ENCODE measurements at regions not wholly inside any gene's neighbourhood (a gene's known extent, or its start where the extent isn't known, plus 50 kb on each side); places are given as distances from the start of the nearest gene placed in this dataset.

DNA sequence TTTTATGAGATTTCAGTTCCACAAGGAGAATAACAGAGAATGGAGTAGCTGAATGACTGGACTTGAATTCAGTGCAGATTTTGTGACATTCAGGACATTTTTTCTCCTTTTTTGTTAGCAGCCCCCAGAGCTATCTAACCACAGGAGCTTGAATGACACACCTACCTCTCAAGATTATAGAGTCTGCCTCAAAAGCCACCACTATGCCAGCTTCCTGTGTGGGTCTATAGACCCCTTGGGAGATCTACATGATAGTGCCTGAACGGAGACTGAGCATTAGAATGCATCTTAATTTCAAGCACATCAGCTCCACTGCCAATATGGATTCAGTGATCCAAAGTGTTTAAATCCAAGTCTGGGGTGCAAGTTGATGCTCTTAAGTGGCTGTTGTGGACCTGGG is 74.4 kb upstream of the ZNF648 start:
- no peak for DNase-seq (ENCODE audit: low read depth)
- TF ChIP-seq, protein P1, sequence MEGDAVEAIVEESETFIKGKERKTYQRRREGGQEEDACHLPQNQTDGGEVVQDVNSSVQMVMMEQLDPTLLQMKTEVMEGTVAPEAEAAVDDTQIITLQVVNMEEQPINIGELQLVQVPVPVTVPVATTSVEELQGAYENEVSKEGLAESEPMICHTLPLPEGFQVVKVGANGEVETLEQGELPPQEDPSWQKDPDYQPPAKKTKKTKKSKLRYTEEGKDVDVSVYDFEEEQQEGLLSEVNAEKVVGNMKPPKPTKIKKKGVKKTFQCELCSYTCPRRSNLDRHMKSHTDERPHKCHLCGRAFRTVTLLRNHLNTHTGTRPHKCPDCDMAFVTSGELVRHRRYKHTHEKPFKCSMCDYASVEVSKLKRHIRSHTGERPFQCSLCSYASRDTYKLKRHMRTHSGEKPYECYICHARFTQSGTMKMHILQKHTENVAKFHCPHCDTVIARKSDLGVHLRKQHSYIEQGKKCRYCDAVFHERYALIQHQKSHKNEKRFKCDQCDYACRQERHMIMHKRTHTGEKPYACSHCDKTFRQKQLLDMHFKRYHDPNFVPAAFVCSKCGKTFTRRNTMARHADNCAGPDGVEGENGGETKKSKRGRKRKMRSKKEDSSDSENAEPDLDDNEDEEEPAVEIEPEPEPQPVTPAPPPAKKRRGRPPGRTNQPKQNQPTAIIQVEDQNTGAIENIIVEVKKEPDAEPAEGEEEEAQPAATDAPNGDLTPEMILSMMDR (IDR thresholded peaks at IDR 0.05; ENCODE audit: insufficient read depth, low read depth, low read length), result no peak
- no peak overlapping the region for H3K4me3 ChIP-seq (ENCODE audit: low read depth, low read length)

DNA sequence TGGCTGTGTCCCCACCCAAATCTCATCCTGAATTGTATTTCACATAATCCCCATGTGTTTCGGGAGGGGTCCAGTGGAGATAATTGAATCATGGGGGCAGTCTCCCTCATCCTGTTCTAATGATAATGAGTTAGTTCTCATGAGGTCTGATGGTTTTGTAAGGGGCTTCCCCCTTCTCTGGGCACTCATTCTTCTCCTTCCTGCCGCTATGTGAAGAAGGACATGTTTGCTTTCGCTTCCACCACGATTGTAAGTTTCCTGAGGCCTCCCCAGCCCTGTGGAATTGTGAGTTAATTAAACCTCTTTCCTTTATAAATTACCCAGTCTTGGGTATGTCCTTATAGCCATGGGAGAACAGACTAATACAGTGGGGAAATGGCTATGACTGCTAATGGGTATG is 72.7 kb upstream of the ZNF648 start:
- DNase-seq (ENCODE audit: low read depth), result no peak
- H3K4me3 ChIP-seq (ENCODE audit: low read depth, low read length), result no peak overlapping the region
- TF ChIP-seq, protein P1 (IDR thresholded peaks at IDR 0.05; ENCODE audit: insufficient read depth, low read depth, low read length), result no peak

DNA sequence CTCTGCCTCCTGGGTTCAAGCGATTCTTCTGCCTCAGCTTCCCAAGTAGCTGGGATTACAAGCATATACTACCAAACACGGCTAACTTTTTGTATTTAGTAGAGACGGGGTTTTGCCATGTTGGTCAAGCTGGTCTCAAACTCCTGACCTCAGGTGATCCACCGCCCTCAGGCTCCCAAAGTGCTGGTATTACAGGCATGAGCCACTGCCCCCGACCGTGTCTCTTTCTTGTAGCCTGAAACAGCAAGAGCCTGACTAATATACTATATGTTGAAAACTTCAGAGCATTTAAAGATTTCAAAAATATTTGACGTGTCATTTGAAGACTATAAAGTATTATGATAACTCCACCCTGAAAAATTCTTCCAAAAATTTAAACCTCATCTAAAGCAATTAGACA is 71.7 kb upstream of the ZNF648 start:
- TF ChIP-seq, protein P1 (IDR thresholded peaks at IDR 0.05; ENCODE audit: insufficient read depth, low read depth, low read length), result no peak
- no peak for DNase-seq (ENCODE audit: low read depth)
- no peak overlapping the region for H3K4me3 ChIP-seq (ENCODE audit: low read depth, low read length)

DNA sequence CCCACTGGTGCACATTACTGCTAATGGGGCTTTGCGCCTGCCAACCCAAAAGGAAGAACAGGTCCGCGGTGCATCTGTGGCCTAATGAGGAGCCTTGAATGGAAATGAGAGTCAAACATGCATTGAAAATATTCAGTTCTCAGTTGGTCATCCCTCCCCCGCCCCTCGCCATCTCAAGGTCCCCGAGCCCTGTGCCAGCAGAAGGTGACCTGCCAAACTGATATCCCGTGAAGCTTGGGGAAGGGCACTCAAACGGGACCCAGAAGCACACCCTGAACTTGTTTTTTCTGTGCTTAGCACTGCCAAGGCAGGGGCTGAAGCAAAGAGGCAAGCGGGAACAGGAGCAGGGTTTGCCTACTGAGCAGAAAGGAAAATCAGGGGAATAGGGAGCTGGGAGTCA is 67.9 kb upstream of the ZNF648 start:
- TF ChIP-seq, protein P1 (IDR thresholded peaks at IDR 0.05; ENCODE audit: insufficient read depth, low read depth, low read length), result no peak
- no peak for DNase-seq (ENCODE audit: low read depth)

DNA sequence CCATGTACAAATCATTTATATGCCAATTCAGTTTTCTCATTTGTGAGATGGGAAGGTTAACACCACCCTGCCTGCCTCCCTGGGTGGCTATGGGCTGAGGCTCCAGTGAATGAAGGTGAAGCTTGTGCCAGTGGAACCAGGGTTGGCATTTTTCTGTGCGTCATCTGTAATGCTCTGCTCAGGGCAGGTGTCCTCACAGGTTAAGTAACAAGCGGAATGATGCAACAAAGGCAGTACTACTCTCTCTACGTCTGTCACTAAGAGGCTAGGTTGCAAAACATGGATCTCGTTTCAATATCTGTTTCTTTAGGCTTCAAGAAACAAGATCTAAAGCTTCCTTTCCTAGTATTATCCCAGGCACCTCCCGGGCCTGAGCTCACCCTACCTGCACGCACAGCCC is 67.0 kb upstream of the ZNF648 start:
- H3K4me3 ChIP-seq (ENCODE audit: low read depth, low read length), result no peak overlapping the region
- TF ChIP-seq, protein P1 (IDR thresholded peaks at IDR 0.05; ENCODE audit: insufficient read depth, low read depth, low read length), result no peak
- DNase-seq (ENCODE audit: low read depth), result no peak

More for the DNA sequence above, 67.9 kb upstream of the ZNF648 start:
- H3K4me3 ChIP-seq (ENCODE audit: low read depth, low read length), result no peak overlapping the region

DNA sequence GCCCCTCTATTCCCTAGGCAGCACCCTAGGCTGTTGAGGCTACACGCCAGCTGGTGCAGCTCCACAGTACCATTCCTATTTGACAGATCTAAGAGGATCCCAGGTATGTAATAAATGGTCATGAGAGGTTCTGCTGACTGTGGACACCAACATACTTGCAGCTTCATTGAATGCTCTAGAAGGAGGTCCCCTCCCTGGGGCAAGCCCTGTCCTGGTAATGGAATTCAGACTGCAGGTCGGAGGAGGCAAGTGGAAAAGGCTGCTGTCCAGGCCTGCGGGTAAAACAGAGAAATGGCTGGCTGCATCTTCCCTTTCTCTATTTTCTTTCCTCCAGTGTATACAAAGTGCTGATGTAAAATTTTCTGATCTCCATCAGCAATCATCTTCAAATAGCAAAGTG is 66.1 kb upstream of the ZNF648 start:
- TF ChIP-seq, protein P1 (IDR thresholded peaks at IDR 0.05; ENCODE audit: insufficient read depth, low read depth, low read length), result no peak
- no peak for DNase-seq (ENCODE audit: low read depth)
- H3K4me3 ChIP-seq (ENCODE audit: low read depth, low read length), result no peak overlapping the region

DNA sequence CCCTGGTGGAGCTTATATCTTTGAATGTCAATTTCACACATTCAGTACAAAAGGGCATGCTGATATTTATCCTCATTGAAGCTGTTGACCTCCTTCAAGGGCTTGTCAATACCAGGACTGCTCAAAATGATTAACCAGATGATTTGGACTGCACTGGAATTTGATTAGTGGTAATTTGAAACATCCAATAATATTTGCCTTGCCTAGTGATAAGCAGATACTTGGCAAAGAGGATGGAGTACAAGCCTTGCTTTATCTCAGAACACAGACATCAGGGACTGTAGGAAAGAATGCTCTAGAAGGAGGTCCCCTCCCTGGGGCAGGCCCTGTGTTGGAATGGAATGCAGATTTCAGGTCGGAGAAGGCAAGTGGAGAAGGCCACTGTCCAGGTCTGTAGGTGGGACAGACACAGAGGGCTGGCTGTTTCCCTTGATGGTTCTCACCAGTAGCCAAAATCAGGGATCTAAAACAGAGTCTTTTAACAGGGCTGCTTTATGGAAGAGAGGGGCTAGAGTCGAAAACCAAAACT is 64.8 kb upstream of the ZNF648 start:
- H3K4me3 ChIP-seq (ENCODE audit: low read depth, low read length), result no peak overlapping the region
- TF ChIP-seq, protein P1 (IDR thresholded peaks at IDR 0.05; ENCODE audit: insufficient read depth, low read depth, low read length), result no peak
- no peak for DNase-seq (ENCODE audit: low read depth)

All from fibroblast of villous mesenchyme (primary cell).